Suprapubic skin (tissue), 3 donors: ENCODE measurements at regions not wholly inside any gene's neighbourhood (a gene's known extent, or its start where the extent isn't known, plus 50 kb on each side); places are given as distances from the start of the nearest gene placed in this dataset.
"Not testable (repeated sequence)": the region's sequence is repeated elsewhere in the genome, so short reads cannot be mapped to it uniquely, and the experiment has no call there.

Experiments used
- POLR2AphosphoS5 ChIP-seq, 3 donors: sonication (generic); formaldehyde crosslinking; IDR thresholded peaks; one replicate each; pipeline ENCODE4 v1.6.1; 2017; ENCODE audit warnings: antibody characterized with exemption in 3 of 3
- TF ChIP-seq, protein P1 (sequence below), 2 donors: fragments of 200-600 bp in 1 of 2; fragments of 450-650 bp in 1 of 2; sonication (generic) in 1 of 2; IDR thresholded peaks; one replicate each; pipeline ENCODE4 v1.5.1; 2016 to 2019; ENCODE audit warnings: antibody characterized with exemption in 2 of 2, mild to moderate bottlenecking in 1 of 2, moderate library complexity in 1 of 2

GRCh38 chr18:57934375-57934774 is 109.7 kb upstream of the NEDD4L start:
- TF ChIP-seq, protein P1, sequence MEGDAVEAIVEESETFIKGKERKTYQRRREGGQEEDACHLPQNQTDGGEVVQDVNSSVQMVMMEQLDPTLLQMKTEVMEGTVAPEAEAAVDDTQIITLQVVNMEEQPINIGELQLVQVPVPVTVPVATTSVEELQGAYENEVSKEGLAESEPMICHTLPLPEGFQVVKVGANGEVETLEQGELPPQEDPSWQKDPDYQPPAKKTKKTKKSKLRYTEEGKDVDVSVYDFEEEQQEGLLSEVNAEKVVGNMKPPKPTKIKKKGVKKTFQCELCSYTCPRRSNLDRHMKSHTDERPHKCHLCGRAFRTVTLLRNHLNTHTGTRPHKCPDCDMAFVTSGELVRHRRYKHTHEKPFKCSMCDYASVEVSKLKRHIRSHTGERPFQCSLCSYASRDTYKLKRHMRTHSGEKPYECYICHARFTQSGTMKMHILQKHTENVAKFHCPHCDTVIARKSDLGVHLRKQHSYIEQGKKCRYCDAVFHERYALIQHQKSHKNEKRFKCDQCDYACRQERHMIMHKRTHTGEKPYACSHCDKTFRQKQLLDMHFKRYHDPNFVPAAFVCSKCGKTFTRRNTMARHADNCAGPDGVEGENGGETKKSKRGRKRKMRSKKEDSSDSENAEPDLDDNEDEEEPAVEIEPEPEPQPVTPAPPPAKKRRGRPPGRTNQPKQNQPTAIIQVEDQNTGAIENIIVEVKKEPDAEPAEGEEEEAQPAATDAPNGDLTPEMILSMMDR (IDR thresholded peaks at IDR 0.05) = not testable (repeated sequence)
- TF ChIP-seq POLR2AphosphoS5 (IDR thresholded peaks at IDR 0.05) = not testable (repeated sequence)
